Activated T-cell treated with anti-CD3 and anti-CD28 coated beads for 48 hours (primary cell): ENCODE measurements at regions not wholly inside any gene's neighbourhood (a gene's known extent, or its start where the extent isn't known, plus 50 kb on each side); places are given as distances from the start of the nearest gene placed in this dataset.

ENCODE experiments used
- DNase-seq: peaks from one replicate; pipeline ENCODE4 v3.0.0-alpha.2; 2020; ENCODE audit warnings: low read depth

DNA sequence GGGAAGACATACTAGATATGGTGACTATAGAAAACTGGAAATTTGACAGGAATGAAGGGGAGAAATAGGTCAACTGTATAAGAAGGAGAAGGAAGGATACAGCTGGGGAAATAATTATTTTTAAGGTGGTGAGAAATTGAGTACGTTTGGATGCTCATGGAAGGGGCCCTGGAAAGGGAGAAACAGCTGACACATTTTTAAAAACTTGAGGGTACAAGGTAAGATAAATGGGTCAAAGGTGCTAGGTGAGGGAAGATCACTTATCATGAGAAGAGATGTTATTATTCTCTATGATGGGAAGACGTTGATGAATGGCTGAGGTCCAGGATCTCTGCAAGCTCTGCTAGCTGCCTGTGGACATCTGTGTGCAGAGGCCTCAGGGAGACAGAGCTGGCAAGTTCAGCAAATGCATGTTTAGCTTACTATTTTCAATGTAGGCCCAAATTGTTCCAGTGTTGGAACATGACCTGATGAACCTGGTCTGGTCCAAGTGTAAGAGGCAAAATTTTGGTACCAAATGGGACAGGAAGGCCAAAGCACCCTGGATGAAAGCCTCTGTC, 181.7 kb downstream of the MTRR start:
- DNase-seq = no peak

DNA sequence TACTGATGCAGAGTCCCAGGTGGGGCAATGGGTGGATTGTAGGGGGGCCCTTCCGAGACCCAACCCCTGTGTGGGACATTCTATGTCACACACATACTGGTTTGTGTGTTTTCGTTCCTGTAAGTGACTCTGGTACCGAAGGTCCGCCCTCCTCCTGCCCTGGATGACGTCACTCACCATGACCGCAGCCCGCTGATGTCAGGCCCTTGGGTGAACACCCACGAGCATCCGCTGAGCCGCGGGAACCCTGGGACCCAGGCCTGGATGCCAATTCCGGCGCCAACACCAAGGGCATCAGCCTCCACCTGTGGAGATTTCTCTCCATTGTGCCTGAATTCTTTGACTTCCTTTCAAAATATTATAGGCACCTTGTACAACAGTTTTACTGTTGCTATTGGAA, 184.3 kb downstream of the MTRR start:
- no peak for DNase-seq

DNA sequence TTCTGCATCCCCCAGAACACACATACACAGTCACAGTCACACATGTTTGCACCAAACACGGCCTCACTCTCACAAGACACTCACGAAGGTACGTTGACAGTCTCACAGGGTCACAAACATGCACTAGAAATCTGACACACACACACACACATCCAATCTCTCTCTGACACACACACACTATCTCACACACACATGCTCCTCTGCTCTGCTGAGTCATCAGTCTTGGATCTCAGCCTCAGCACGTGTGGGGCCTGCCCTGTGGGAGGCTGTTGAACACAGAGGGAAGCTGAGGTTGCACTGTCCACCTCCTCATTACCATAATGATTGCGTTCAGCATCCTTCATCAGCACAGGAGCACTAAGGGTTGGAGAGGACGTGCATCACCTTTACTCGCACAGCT, 188.8 kb downstream of the MTRR start:
- no peak for DNase-seq

GRCh38 chr5:8058616-8059190, 189.8 kb downstream of the MTRR start:
- DNase-seq = no peak

DNA sequence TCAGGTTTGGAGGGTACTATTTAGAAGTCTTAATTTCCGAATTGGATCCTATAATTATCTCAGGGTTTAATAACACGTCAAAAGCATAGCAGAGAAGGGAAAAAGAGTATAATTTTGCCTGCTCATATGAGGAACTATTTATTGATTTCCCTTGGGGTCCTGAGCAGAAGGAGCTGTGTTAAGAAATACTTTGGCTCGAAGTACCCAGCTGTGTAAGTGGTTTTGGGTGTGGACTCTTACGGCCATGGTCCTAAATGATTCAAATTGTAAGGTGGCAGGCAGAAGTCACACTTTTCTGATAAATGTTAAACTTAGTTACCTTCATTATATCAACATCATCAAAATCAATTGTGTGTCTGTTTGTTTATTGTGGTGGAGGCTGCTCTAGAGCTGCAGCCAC, 190.4 kb downstream of the MTRR start:
- DNase-seq = no peak

DNA sequence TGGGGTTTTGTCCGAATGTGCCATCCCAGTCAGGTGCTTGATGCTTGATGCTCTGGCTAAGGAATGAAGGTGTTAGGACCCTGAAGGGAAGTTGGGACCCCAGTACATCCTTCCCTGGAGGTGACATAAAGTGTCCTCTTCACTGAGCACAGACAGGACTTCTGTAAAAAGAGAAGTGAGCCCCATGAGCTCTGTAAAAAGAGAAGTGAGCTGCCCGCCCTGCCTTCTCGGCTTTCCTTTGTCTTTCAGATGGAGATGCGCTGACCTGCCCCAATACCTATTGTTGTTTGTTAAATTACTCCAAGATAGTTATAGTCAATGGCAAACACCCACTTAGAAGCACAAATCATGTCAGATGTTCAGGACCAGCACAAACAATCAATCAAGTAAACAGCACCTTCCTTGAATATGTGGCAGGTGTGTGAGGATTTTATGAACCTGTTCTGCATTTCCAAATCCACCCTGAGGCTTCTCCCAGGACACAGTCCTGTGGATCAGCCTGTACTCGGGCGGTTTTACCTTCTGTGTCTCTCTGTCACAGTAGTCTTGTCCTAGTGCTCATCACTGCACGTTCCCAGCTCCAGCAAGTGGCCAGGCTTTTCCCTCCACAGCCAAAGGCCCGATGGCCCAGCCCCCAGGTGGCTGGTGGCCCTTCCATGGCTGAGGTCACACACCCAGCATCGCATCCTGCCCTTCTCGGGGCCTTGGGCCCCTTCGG, 191.4 kb downstream of the MTRR start:
- no peak for DNase-seq

GRCh38 chr5:8060953-8061429, 192.0 kb downstream of the MTRR start:
- DNase-seq = no peak

GRCh38 chr5:8062521-8062920, 193.6 kb downstream of the MTRR start:
- no peak for DNase-seq

GRCh38 chr5:8068078-8068477, 199.1 kb downstream of the MTRR start:
- DNase-seq = no peak

DNA sequence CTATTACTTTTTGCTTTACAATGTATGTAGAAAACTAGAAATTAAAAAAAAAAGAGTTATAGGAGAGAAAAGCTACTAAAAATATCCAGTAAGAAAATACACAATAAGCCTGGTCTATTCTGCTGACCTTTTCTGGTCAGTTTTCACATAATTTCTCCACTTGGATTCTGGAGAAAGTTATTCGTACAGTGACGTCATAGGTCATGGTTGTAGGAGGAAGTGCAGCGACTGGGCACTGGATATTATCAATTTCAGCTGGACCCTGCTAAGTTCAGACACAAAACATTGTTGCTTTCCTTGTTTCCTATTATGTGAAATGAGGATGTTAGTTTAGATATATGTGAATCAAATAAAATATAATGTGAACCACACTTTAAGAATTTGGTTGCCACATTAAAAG, 201.2 kb downstream of the MTRR start:
- no peak for DNase-seq

GRCh38 chr5:8079056-8079455, 210.1 kb downstream of the MTRR start:
- no peak for DNase-seq

DNA sequence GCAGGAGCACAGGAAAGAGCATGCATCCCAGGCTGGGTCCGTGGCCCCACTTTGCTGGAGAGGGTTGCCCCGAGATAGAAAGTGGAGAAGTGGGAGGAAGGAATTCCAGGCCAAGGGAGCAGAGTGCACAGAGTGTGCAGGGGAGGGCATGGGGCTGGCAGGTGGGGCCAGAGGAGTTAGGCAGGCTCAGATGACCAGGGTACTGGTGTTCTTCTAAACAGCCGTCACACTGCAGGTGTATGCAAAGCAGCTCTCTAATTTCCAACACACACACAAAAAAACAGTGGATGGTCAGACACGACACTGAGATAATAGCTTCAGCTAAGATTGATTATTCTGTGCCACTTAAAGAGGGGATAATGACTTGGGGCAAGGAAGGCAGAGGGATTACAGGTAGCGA, 212.2 kb downstream of the MTRR start:
- no peak for DNase-seq

DNA sequence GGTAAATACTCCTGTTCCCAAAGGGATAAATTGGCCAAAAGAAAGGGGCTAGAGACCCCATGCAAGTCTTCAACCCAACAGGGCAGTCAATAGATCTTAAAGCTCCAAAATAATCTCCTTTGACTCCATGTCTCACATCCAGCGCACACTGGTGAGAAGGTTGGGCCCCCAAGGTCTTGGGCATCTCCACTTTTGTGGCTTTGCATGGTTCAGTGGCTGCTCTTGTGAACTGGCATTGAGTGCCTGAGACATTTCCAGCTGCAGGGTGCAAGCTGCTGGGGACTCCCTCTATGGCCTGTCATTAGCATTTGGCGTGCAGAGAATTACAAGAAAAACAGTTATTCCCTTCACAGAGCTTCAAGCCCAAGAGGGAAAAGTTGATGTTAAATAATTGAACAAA, 224.7 kb downstream of the MTRR start:
- no peak for DNase-seq

DNA sequence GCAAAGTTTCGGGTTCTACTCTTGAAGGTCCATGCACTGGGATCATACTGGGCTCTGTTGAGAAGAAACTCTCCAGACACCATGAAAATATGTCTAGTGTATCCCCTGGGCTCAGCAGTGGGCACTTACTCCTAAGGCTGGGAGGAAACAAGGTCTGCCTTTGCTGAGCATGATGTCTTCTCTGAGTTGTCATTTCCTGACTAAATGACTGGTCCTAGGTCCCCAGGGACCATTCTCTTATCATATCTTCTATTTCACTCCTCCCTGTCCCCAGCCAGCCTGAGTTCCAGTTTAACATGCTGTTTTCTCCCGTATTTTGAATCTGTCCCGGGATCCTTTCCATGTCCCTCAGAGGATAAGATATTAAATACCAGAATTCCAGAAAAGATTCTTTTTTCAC, 225.4 kb downstream of the MTRR start:
- DNase-seq = no peak

DNA sequence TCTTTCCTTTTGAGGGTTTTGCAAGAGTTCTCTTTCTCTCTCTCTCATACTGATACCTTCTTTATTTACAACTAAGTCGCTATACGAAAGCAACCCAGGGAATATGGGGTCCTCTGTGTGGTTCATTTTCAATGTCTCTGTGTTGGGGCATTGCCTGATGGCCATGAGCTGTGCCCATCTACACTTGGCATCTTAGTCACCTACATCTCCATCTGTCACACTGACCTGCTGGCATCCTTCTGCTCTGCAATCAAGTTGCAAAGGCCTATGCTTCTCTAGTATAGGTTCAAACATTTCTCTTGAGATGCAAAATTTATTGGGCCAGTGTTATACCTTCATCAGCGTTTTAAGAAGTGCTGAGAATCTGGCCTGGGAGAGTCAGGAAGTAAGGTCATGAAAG, 228.2 kb downstream of the MTRR start:
- no peak for DNase-seq

GRCh38 chr5:8098081-8098480, 229.1 kb downstream of the MTRR start:
- DNase-seq = no peak

DNA sequence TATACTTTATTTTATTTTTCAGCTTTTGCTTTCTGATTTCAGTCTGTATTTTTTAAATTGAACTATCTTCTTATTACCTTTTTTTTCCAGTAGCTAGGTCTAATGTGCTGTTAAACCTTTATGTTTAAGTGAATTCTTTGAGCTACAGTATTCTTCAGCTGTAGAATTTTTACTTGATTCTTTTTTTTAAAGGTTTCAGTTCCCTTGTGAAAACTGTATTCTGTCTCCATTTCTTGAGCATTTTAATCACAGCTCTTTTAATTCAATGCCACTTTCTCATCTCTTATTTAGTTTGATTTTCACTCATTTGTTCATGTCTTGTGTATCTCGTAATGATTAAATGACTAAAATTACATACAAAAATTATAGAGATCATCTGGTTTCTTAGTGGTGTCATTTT, 233.8 kb downstream of the MTRR start:
- no peak for DNase-seq

DNA sequence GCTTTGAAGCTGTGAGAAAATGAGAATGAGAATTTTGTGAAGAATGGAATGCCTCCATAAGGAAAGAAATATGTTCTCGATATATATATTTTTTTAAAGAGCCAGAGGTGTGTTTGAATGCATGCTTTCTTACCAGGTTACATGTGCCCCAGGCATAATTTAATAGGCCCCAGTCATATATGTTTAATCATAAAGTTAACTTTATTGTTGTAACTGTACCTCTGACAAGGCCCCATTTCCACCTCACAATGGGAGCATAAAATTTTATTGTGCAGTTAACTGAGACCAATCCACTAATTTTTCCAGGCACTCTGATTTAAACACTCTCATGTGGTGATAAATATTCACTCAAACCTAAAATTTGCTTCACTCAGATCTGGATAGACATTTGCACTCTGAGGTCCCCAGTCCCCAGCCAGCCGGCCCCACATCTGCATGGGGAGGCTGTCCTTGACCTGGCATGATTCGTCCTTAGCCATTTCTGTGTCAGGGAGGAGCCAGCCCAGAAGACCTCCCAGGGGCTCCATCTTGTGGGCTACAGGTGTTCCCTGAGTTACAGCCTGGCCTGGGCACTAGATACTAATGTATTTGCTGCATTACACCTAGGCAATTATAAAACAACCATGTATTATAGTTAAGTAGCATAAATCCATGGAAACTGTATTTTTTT, 245.8 kb downstream of the MTRR start:
- no peak for DNase-seq

DNA sequence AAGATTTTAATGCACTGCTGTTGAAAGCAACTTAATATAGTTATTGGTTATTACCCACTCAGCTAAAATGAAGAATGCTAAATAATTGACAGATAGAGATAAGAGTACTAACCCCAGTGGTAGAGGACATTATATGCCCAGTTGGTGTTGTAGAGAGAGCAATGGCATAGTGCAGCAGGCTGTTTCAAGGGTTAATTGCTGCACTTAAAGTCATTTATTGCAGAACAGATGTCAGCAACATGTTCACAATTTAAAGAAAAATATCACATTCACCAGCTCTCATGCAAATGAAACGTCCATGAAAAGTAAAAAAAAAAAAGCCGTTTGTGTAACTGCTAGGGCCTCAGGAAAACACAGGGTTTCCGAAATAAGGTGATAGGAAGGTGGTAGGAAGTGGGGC, 254.6 kb downstream of the MTRR start:
- no peak for DNase-seq

GRCh38 chr5:8134609-8135008, 265.7 kb downstream of the MTRR start:
- no peak for DNase-seq

GRCh38 chr5:8135742-8136141, 266.8 kb downstream of the MTRR start:
- DNase-seq = no peak

DNA sequence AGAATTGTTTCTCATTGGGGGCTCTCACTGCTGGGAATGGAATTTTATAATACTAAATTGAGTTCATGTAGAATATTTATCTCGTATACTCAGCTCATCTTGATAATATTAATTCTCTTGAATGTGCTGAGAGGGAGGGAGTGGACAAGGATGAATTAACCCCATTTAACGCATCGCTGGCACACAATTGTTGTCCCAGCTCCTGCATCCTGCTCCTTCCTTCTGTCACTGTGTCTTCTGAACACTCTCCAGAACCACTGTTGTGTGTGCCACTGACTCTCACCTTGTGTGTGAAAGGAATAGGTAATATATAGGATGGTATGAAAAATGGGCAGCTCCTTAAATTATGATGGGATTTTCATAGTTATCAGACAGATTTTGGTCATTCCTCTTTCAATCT, 267.3 kb downstream of the MTRR start:
- no peak for DNase-seq

DNA sequence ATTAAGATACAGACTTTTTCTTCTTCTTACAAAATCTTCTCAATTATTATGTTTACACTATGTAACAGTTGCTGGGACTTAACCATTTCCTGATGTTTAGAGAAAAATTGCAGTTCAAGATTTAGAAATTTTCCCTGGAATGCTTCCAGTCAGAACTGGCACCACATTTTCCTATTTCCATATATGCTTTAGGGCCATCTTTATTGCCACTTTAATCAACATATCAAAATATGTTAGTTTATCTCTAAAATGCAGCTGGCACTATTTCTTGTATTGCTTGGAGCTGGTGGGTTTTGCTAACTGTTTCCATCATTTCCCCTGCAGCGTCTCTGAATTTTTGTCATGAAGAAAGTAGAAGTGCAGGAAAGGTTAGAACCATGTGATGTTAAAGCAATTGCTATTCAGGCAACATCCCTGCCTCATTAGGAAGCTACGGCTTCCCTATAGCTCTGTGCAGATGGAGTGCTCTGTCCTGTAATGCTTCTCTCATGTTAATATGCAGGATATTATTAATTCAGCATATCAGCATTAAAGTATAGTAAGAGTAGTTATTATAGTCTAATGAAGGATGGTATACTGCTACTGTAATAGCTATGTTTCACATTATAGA, 269.1 kb downstream of the MTRR start:
- DNase-seq = no peak
